Epithelial cell of proximal tubule (primary cell): ENCODE measurements at regions not wholly inside any gene's neighbourhood (a gene's known extent, or its start where the extent isn't known, plus 50 kb on each side); places are given as distances from the start of the nearest gene placed in this dataset.

Source experiments
- DNase-seq: peaks from one replicate; pipeline ENCODE4 v3.0.0-alpha.2; 2011; ENCODE audit warnings: low read depth
- H3K4me3 ChIP-seq: 2 replicates; pipeline ENCODE4 v1.5.1; 2011; ENCODE audit warnings: low read depth, mild to moderate bottlenecking, low read length
- TF ChIP-seq, protein P1 (sequence below): conservative IDR thresholded peaks from 2 replicates; pipeline ENCODE4 v1.5.1; 2012; ENCODE audit warnings: low read depth, mild to moderate bottlenecking, low read length

DNA sequence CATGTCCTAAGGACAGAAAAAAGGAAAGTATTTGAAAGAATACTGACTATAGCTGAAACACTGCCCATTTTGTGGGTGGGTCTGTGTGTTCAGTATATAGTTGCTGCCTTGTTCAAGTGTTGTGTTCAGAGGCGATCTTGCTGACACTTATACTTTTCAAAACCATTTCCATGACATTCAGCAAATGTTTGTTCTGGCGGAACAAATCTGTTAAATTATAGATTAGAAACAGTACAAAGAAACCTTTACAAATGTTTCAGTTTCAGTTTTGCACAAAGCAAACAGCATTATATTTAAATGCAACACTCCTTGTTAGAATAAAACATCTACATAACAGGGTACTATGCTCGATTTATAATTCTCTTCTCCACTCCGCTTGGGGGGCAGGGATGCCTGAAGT is 2276.3 kb downstream of the MAT2B start:
- H3K4me3 ChIP-seq: no peak overlapping the region
- no peak for DNase-seq
- TF ChIP-seq, protein P1, sequence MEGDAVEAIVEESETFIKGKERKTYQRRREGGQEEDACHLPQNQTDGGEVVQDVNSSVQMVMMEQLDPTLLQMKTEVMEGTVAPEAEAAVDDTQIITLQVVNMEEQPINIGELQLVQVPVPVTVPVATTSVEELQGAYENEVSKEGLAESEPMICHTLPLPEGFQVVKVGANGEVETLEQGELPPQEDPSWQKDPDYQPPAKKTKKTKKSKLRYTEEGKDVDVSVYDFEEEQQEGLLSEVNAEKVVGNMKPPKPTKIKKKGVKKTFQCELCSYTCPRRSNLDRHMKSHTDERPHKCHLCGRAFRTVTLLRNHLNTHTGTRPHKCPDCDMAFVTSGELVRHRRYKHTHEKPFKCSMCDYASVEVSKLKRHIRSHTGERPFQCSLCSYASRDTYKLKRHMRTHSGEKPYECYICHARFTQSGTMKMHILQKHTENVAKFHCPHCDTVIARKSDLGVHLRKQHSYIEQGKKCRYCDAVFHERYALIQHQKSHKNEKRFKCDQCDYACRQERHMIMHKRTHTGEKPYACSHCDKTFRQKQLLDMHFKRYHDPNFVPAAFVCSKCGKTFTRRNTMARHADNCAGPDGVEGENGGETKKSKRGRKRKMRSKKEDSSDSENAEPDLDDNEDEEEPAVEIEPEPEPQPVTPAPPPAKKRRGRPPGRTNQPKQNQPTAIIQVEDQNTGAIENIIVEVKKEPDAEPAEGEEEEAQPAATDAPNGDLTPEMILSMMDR: no peak

DNA sequence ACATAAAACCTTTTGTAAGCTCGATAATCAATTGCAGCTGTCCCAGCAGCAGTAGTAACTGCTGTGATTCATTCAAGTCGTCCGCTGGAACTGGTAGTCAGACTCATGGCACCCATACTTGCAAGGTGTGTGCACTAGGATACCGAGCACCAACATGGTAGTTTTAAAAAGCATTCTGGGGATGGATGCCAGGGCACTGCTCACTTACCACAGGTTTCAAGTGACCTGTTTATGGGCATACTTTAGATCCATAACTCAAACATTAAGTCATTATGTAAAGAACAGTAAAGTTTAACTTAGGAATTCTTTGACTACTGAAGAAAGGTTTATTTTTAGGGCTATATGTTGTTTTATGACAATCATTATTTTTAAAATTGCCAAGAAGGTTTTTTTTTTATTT is 2277.6 kb downstream of the MAT2B start:
- TF ChIP-seq, protein P1: no peak
- no peak for DNase-seq
- no peak overlapping the region for H3K4me3 ChIP-seq

DNA sequence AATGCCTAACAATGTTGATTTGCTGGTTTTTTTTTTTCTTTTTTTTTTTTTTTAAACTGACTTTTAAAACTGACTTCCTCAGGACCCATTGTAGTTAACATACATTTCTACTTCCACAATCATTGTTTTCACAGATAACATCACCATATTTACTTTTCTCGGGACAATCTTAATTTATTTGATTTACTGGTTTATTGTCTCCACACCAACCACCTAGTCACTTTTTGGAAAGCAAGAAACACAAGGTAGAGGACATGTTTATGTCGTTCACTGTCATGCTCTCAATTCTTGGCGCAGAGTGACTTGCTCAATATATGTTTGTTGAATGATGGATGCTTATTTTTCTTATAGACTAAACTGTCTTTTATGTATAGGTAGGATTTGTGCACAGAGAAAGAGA is 2280.7 kb downstream of the MAT2B start:
- no peak overlapping the region for H3K4me3 ChIP-seq
- no peak for DNase-seq
- TF ChIP-seq, protein P1: no peak

DNA sequence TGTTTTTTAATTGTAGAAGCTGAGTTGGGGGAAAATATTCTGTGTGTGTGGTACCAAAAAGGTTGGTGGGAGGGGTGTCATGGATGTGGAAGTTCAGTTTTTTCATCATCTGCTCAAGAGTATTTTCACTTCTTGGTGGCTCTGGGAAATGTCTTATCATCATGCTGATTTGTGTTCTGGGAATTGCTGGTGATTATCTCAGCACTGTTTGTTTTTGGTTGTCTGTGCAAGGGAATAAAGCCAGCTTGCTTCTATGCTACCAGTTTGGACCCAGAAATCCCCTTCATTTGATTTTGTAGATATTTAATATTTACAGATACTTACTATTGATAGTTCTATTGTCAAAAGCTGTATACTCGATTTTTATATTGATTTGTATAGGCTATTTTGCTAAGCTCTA is 2289.7 kb downstream of the MAT2B start:
- TF ChIP-seq, protein P1: no peak
- DNase-seq: no peak
- H3K4me3 ChIP-seq: no peak overlapping the region

DNA sequence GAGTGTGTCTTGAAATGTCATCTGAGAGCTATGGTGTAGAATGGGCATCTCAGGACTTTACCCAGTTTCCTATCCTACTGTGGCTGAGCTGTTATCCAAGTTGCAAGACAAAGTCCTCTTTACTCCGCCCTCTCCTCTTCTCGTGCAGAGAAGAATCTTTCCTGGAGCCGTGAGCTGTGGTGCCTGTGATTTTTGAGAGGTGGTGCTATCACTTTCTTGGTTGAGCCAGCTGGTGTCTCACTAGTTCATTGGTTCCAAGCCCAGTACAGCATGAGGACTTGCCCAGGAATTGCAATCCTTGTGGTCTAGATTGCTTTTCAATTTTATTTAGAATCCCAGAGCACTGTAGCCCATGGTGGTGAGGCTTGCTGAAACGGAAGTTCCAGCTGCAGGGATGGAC is 2300.3 kb downstream of the MAT2B start:
- TF ChIP-seq, protein P1: no peak
- no peak for DNase-seq
- no peak overlapping the region for H3K4me3 ChIP-seq

DNA sequence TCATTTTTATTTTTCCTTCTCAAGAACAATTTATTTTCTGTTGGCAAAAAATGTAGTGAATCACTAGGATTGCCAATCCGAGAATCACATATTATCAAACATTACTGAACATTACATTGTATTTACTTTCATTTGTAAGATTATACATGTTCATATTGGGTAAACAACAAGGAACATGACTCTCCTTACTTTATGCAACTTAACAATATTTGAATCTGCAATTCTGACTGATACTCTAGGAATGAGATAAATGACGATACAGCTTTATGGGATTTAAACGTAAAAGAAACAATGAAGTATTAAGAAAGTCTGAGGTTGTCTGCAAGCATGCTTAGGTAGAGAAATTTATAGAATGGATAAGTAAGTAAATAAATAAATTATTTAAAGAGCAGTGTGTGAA is 2302.9 kb downstream of the MAT2B start:
- H3K4me3 ChIP-seq: no peak overlapping the region
- TF ChIP-seq, protein P1: no peak
- no peak for DNase-seq

DNA sequence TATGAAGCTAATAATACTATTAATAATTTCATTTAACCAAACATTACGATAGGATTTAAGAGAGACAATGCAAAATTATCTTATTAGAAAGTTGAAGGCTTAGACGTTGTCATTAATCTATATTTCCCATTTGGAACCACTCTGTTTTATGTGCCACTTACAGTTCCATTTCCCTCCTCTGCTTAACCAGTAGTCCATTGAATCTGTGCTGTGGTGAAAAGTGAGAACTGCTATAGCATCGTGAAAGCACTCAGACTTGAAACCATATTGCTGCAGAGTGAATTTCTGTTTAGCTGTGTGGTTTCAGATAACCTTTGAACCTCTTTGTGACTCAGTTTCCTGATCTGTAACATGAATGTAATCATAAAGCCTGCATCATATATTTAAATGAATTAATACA is 2304.5 kb downstream of the MAT2B start:
- H3K4me3 ChIP-seq: no peak overlapping the region
- no peak for DNase-seq
- TF ChIP-seq, protein P1: no peak
